ENCODE measurements at regions not wholly inside any gene's neighbourhood (a gene's known extent, or its start where the extent isn't known, plus 50 kb on each side); places are given as distances from the start of the nearest gene placed in this dataset.

GRCh38 chr2:145108959-145109710 is 589.2 kb upstream of the ZEB2 start:
- Histone ChIP-seq H3K27ac (no peak overlapping the region), H3K4me2 (no peak overlapping the region), H3K9me3 (replicated peaks in 1 of 11) (no peaks in the 10 kb centered on the region), H3K4me3 (no peak overlapping the region), H3K27me3 (no peaks in the 10 kb centered on the region), H3K36me3 (no peaks in the 10 kb centered on the region), H3K4me1 (peaks cover 0 to 9% (median 0%) of the 10 kb centered on the region in 10 experiments; a peak in 2 of 20 replicates), H4K20me1 (no peaks in the 10 kb centered on the region), H3K9ac (no peak overlapping the region)
- TF ChIP-seq Cebpa-rat (IDR thresholded peaks at IDR 0.05), result no peak

GRCh38 chr2:145108361-145108778 is 588.5 kb upstream of the ZEB2 start:
- H3K36me3 ChIP-seq, result no peaks in the 10 kb centered on the region
- H3K4me1 ChIP-seq, result peaks cover 0 to 4% (median 0%) of the 10 kb centered on the region in 10 experiments; a peak in 2 of 20 replicates
- H3K9me3 ChIP-seq (replicated peaks in 1 of 11), result no peaks in the 10 kb centered on the region
- no peaks in the 10 kb centered on the region for H4K20me1 ChIP-seq
- H3K9ac ChIP-seq, result no peak overlapping the region
- H3K4me2 ChIP-seq, result no peak overlapping the region
- H3K27me3 ChIP-seq, result no peaks in the 10 kb centered on the region
- H3K27ac ChIP-seq, result no peak overlapping the region
- no peak for TF ChIP-seq Cebpa-rat (IDR thresholded peaks at IDR 0.05)
- H3K4me3 ChIP-seq, result no peak overlapping the region

DNA sequence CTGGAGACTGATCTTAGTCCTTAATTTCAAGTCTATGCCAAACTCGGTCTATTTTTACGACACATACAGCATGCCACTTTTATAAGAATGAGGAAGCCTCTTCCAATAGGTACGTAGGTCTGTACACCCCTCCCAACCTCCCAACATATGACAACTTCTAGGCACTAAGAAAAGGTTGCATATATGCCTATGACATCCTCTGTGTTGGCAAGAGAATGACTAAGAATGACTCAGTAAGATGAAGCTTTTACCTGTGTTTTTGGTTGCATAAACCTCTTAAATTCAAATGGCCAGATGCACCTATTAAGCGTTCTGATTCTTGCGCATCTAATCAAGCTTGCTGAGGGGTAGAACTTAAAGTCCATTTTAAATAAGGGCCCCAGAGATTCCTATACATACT is 586.4 kb upstream of the ZEB2 start:
- Histone ChIP-seq H3K9ac (no peak overlapping the region), H3K4me1 (no peaks in the 10 kb centered on the region)

DNA sequence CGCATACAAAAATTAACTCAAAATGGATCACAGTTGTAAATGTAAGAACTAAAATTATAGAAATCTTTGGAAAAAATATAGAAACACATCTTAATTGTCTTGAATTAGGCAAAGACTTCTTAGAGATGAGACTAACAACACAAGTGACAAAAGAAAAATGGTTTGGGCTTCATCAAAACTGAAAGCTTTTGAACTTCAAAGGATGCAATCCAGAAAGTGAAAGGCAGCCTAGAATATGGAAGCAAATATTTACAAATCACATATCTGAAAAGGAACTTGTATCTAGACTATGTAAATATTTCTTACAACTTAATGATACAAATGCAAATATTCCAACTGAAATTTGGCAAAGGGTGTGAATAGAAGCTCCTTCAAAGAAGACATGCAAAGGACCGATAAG is 582.8 kb upstream of the ZEB2 start:
- no peak overlapping the region for H3K9ac ChIP-seq
- H3K4me2 ChIP-seq, result no peak overlapping the region
- no peaks in the 10 kb centered on the region for H4K20me1 ChIP-seq

More for the DNA sequence above, 586.4 kb upstream of the ZEB2 start:
- Histone ChIP-seq H3K27ac (no peak overlapping the region), H3K27me3 (no peaks in the 10 kb centered on the region), H3K4me2 (no peak overlapping the region), H3K9me3 (replicated peaks in 1 of 11) (no peaks in the 10 kb centered on the region), H4K20me1 (no peaks in the 10 kb centered on the region), H3K36me3 (no peaks in the 10 kb centered on the region), H3K4me3 (no peak overlapping the region)
- TF ChIP-seq Cebpa-rat (IDR thresholded peaks at IDR 0.05), result no peak

DNA sequence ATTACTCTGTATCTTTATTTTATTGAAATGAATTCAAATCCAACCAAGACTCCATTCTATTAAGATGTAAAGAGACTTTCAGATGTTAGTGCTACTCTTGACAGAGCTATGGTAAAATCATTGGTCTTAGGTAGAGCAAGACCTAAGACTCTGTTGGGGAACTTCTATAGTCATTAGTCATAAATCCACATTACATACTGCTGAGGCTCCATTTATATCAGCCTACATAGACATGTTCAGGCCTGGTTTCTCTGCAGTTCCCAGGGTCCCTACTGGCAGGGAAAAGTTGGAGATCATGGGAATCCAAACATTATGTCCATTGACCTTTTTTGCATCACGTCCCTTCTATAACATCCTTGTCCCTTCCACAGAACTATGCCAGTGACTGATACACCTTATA is 580.4 kb upstream of the ZEB2 start:
- no peak for TF ChIP-seq Cebpa-rat (IDR thresholded peaks at IDR 0.05)
- Histone ChIP-seq H3K4me3 (no peak overlapping the region), H3K4me1 (peaks cover 9 to 18% (median 13%) of the 10 kb centered on the region in 10 experiments; a peak in 18 of 20 replicates)

More for the DNA sequence above, 582.8 kb upstream of the ZEB2 start:
- Histone ChIP-seq H3K9me3 (replicated peaks in 1 of 11) (no peaks in the 10 kb centered on the region), H3K27ac (no peak overlapping the region), H3K4me1 (no peaks in the 10 kb centered on the region), H3K36me3 (no peaks in the 10 kb centered on the region), H3K27me3 (no peaks in the 10 kb centered on the region), H3K4me3 (no peak overlapping the region)
- no peak for TF ChIP-seq Cebpa-rat (IDR thresholded peaks at IDR 0.05)

GRCh38 chr2:145096582-145096981 is 576.7 kb upstream of the ZEB2 start:
- TF ChIP-seq Cebpa-rat (IDR thresholded peaks at IDR 0.05), result no peak
- Histone ChIP-seq H3K36me3 (no peaks in the 10 kb centered on the region), H3K9ac (no peak overlapping the region), H3K4me1 (peaks cover 9 to 18% (median 13%) of the 10 kb centered on the region in 10 experiments; a peak in 18 of 20 replicates), H4K20me1 (no peaks in the 10 kb centered on the region), H3K27ac (0 out of 22 replicates have a peak overlapping the region, but pooled peaks of 2 of the 11 experiments have one; percentile 4 to 57), H3K4me2 (peak overlapping the region in 10 of 11 experiments; percentile 13 to 63 (median 46); a peak in 15 of 22 replicates), H3K27me3 (no peaks in the 10 kb centered on the region), H3K4me3 (no peak overlapping the region), H3K9me3 (replicated peaks in 1 of 11) (peaks cover 6 to 20% (median 14%) of the 10 kb centered on the region in 11 experiments; a peak in 19 of 22 replicates)

More for the DNA sequence above, 580.4 kb upstream of the ZEB2 start:
- no peak overlapping the region for H3K27ac ChIP-seq
- H3K9me3 ChIP-seq (replicated peaks in 1 of 11), result 0 out of 22 replicates have a peak, but pooled peaks cover 0 to 5% (median 0%) of the 10 kb centered on the region in 11 experiments
- H3K36me3 ChIP-seq, result no peaks in the 10 kb centered on the region
- H3K27me3 ChIP-seq, result no peaks in the 10 kb centered on the region
- H4K20me1 ChIP-seq, result no peaks in the 10 kb centered on the region
- H3K4me2 ChIP-seq, result no peak overlapping the region
- H3K9ac ChIP-seq, result no peak overlapping the region

DNA sequence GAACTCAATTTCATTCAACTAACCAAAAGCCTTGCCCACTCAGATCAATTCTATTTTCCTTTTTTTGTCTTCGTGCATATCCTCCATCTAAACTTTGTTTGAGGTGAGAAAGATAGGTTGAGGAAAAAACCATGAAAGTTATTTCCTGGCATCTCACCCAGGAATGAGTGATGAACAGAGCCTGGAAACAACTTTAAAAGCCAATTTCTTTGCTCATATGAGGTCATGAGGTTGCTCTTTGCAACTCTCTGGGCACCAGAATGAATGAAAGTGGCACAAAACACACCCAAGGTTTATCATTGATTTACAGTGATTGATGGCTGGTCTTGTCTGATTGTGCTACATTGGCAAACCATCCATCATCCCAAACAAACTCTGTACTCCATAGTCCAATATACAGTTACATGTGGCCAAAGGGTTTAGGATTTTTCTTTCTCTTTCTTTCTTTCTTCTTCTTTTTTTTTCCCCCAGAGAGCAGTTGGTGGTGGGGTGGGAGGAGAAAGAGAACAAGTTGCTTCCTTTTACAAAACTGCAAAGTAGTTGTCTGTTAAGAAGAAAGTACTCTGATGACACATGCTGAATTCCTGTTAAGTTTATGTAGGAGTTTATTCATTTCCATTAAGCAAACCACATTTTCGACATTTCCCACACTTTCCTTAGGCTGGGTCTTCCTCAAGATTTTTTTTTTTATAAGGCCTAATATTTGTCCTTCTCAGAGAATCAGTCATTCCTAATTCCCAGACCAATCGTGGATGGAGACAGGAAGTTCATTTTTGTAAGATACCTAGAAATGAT is 575.9 kb upstream of the ZEB2 start:
- no peaks in the 10 kb centered on the region for H3K27me3 ChIP-seq
- H3K9ac ChIP-seq, result no peak overlapping the region
- TF ChIP-seq Cebpa-rat (IDR thresholded peaks at IDR 0.05), result no peak
- peaks cover 6 to 22% (median 15%) of the 10 kb centered on the region in 11 experiments; a peak in 20 of 22 replicates for H3K9me3 ChIP-seq (replicated peaks in 1 of 11)
- peak overlapping the region; percentile 13 to 63 (median 47); a peak in 18 of 22 replicates for H3K4me2 ChIP-seq
- H4K20me1 ChIP-seq, result no peaks in the 10 kb centered on the region
- peak overlapping the region in 5 of 11 experiments; percentile 4 to 57 (median 27); a peak in 5 of 22 replicates for H3K27ac ChIP-seq
- H3K36me3 ChIP-seq, result no peaks in the 10 kb centered on the region
- no peak overlapping the region for H3K4me3 ChIP-seq
- peaks cover 9 to 25% (median 13%) of the 10 kb centered on the region in 10 experiments; a peak in 18 of 20 replicates for H3K4me1 ChIP-seq

DNA sequence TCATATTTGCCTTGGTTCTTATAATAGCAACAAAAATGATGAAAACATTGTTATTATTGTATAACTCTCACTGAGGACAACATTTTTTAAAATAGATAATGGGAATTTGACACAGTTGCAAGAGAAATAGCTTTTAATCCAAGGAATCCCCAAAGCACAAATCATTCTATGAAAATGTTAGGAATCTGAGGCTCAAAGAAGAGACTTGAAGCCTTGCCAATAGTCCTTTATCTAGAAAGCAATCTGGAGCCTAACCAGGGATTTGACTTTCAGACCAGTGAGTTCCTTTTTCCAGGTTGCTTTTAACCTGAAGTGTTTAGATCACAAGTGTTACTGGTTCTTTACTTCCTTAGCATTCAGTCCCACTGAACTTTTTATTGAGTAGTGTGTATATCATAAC is 574.5 kb upstream of the ZEB2 start:
- Histone ChIP-seq H4K20me1 (no peaks in the 10 kb centered on the region), H3K36me3 (no peaks in the 10 kb centered on the region), H3K9ac (no peak overlapping the region), H3K27ac (no peak overlapping the region), H3K4me3 (no peak overlapping the region), H3K4me2 (no peak overlapping the region), H3K4me1 (peaks cover 9 to 28% (median 13%) of the 10 kb centered on the region in 10 experiments; a peak in 18 of 20 replicates), H3K27me3 (no peaks in the 10 kb centered on the region), H3K9me3 (replicated peaks in 1 of 11) (peaks cover 14 to 30% (median 23%) of the 10 kb centered on the region in 11 experiments; a peak in 21 of 22 replicates)
- no peak for TF ChIP-seq Cebpa-rat (IDR thresholded peaks at IDR 0.05)

GRCh38 chr2:145091967-145092366 is 572.0 kb upstream of the ZEB2 start:
- TF ChIP-seq Cebpa-rat (IDR thresholded peaks at IDR 0.05), result no peak
- H3K27ac ChIP-seq, result no peak overlapping the region
- peaks cover 14 to 30% (median 23%) of the 10 kb centered on the region in 11 experiments; a peak in 21 of 22 replicates for H3K9me3 ChIP-seq (replicated peaks in 1 of 11)
- H3K4me1 ChIP-seq, result peaks cover 12 to 26% (median 16%) of the 10 kb centered on the region in 10 experiments; a peak in 19 of 20 replicates
- no peak overlapping the region for H3K9ac ChIP-seq
- no peaks in the 10 kb centered on the region for H3K27me3 ChIP-seq
- no peak overlapping the region for H3K4me3 ChIP-seq
- H3K36me3 ChIP-seq, result no peaks in the 10 kb centered on the region
- H4K20me1 ChIP-seq, result no peaks in the 10 kb centered on the region
- H3K4me2 ChIP-seq, result no peak overlapping the region
